Vagina (tissue), 2 donors: ENCODE measurements at regions not wholly inside any gene's neighbourhood (a gene's known extent, or its start where the extent isn't known, plus 50 kb on each side); places are given as distances from the start of the nearest gene placed in this dataset.

Source experiments
- CTCF ChIP-seq, 3 experiments: fragments of 450-650 bp in 2 of 3; fragments of 200-600 bp in 1 of 3; sonication (generic) in 1 of 3; IDR thresholded peaks; one replicate each; pipeline ENCODE4 v1.5.1; 2017 to 2019; ENCODE audit warnings: antibody characterized with exemption in 3 of 3, mild to moderate bottlenecking in 2 of 3, moderate library complexity in 2 of 3
- POLR2A ChIP-seq, 2 donors: fragments of 450-650 bp; IDR thresholded peaks; one replicate each; pipeline ENCODE4 v1.6.1; 2017; ENCODE audit warnings: antibody characterized with exemption in 2 of 2, mild to moderate bottlenecking in 2 of 2, moderate library complexity in 2 of 2

- TF ChIP-seq CTCF (IDR thresholded peaks at IDR 0.05) (no peak), POLR2A (IDR thresholded peaks at IDR 0.05) (no peak)
Observed at GRCh38 chr10:64502936-64503335, 981.7 kb downstream of the REEP3 start.
